ENCODE measurements at regions not wholly inside any gene's neighbourhood (a gene's known extent, or its start where the extent isn't known, plus 50 kb on each side); places are given as distances from the start of the nearest gene placed in this dataset.

- no peaks in the 10 kb centered on the region for H3K36me3 ChIP-seq (ENCODE audit: control insufficient read depth, insufficient read depth, low read length)
- H3K4me3 ChIP-seq (ENCODE audit: low read length): no peak overlapping the region
- no peak for DNase-seq
- H3K27me3 ChIP-seq (ENCODE audit: control insufficient read depth, insufficient read depth, low read length): no peaks in the 10 kb centered on the region
- H3K4me1 ChIP-seq (ENCODE audit: control insufficient read depth, insufficient read depth, low read length): no peaks in the 10 kb centered on the region
- no peaks in the 10 kb centered on the region for H3K9me3 ChIP-seq (ENCODE audit: control insufficient read depth, low read depth, low read length)
- H3K27ac ChIP-seq (ENCODE audit: low read length): no peak overlapping the region
- no CpG with 5 or more reads among the region's 5 CpGs for WGBS (ENCODE audit: insufficient coverage, low lambda C conversion rate)
These were observed 138.9 kb downstream of the HMX1 start for GRCh38 chr4:8732681-8733243.

GRCh38 chr4:8732092-8732491 lies 139.5 kb downstream of the CPZ start:
- WGBS (ENCODE audit: insufficient coverage, low lambda C conversion rate): no CpG with 5 or more reads among the region's 10 CpGs
- Histone ChIP-seq H3K27ac (ENCODE audit: low read length) (no peak overlapping the region), H3K9me3 (ENCODE audit: control insufficient read depth, low read depth, low read length) (no peaks in the 10 kb centered on the region), H3K27me3 (ENCODE audit: control insufficient read depth, insufficient read depth, low read length) (no peaks in the 10 kb centered on the region), H3K36me3 (ENCODE audit: control insufficient read depth, insufficient read depth, low read length) (no peaks in the 10 kb centered on the region), H3K4me3 (ENCODE audit: low read length) (no peak overlapping the region), H3K4me1 (ENCODE audit: control insufficient read depth, insufficient read depth, low read length) (no peaks in the 10 kb centered on the region)
- DNase-seq: no peak

GRCh38 chr4:8731364-8731763 lies 138.8 kb downstream of the CPZ start:
- no peaks in the 10 kb centered on the region for H3K36me3 ChIP-seq (ENCODE audit: control insufficient read depth, insufficient read depth, low read length)
- no peak overlapping the region for H3K4me3 ChIP-seq (ENCODE audit: low read length)
- H3K27me3 ChIP-seq (ENCODE audit: control insufficient read depth, insufficient read depth, low read length): peaks cover 3% of the 10 kb centered on the region
- H3K9me3 ChIP-seq (ENCODE audit: control insufficient read depth, low read depth, low read length): no peaks in the 10 kb centered on the region
- DNase-seq: no peak
- no peaks in the 10 kb centered on the region for H3K4me1 ChIP-seq (ENCODE audit: control insufficient read depth, insufficient read depth, low read length)
- no peak overlapping the region for H3K27ac ChIP-seq (ENCODE audit: low read length)
- WGBS (ENCODE audit: insufficient coverage, low lambda C conversion rate): no CpG with 5 or more reads among the region's 6 CpGs

GRCh38 chr4:8730681-8731080 lies 138.1 kb downstream of the CPZ start:
- no peak overlapping the region for H3K27ac ChIP-seq (ENCODE audit: low read length)
- H3K27me3 ChIP-seq (ENCODE audit: control insufficient read depth, insufficient read depth, low read length): peaks cover 6% of the 10 kb centered on the region
- H3K9me3 ChIP-seq (ENCODE audit: control insufficient read depth, low read depth, low read length): no peaks in the 10 kb centered on the region
- no peaks in the 10 kb centered on the region for H3K4me1 ChIP-seq (ENCODE audit: control insufficient read depth, insufficient read depth, low read length)
- H3K4me3 ChIP-seq (ENCODE audit: low read length): no peak overlapping the region
- H3K36me3 ChIP-seq (ENCODE audit: control insufficient read depth, insufficient read depth, low read length): no peaks in the 10 kb centered on the region
- WGBS (ENCODE audit: insufficient coverage, low lambda C conversion rate): no CpG with 5 or more reads among the region's 6 CpGs
- no peak for DNase-seq

GRCh38 chr4:8730159-8730558 lies 137.6 kb downstream of the CPZ start:
- no peaks in the 10 kb centered on the region for H3K36me3 ChIP-seq (ENCODE audit: control insufficient read depth, insufficient read depth, low read length)
- H3K4me1 ChIP-seq (ENCODE audit: control insufficient read depth, insufficient read depth, low read length): no peaks in the 10 kb centered on the region
- no peaks in the 10 kb centered on the region for H3K9me3 ChIP-seq (ENCODE audit: control insufficient read depth, low read depth, low read length)
- no peak overlapping the region for H3K4me3 ChIP-seq (ENCODE audit: low read length)
- peaks cover 10% of the 10 kb centered on the region for H3K27me3 ChIP-seq (ENCODE audit: control insufficient read depth, insufficient read depth, low read length)
- WGBS (ENCODE audit: insufficient coverage, low lambda C conversion rate): 100% methylated on average over 1 of the region's 9 CpGs
- no peak overlapping the region for H3K27ac ChIP-seq (ENCODE audit: low read length)
- no peak for DNase-seq

GRCh38 chr4:8729408-8730149 lies 137.0 kb downstream of the CPZ start:
- Histone ChIP-seq H3K4me1 (ENCODE audit: control insufficient read depth, insufficient read depth, low read length) (no peaks in the 10 kb centered on the region), H3K27ac (ENCODE audit: low read length) (no peak overlapping the region), H3K27me3 (ENCODE audit: control insufficient read depth, insufficient read depth, low read length) (peaks cover 16% of the 10 kb centered on the region), H3K9me3 (ENCODE audit: control insufficient read depth, low read depth, low read length) (no peaks in the 10 kb centered on the region), H3K36me3 (ENCODE audit: control insufficient read depth, insufficient read depth, low read length) (no peaks in the 10 kb centered on the region), H3K4me3 (ENCODE audit: low read length) (no peak overlapping the region)
- 60% methylated on average over 1 of the region's 18 CpGs for WGBS (ENCODE audit: insufficient coverage, low lambda C conversion rate)
- no peak for DNase-seq

- Histone ChIP-seq H3K27me3 (ENCODE audit: control insufficient read depth, insufficient read depth, low read length) (peaks cover 19% of the 10 kb centered on the region), H3K36me3 (ENCODE audit: control insufficient read depth, insufficient read depth, low read length) (no peaks in the 10 kb centered on the region), H3K27ac (ENCODE audit: low read length) (no peak overlapping the region), H3K4me1 (ENCODE audit: control insufficient read depth, insufficient read depth, low read length) (no peaks in the 10 kb centered on the region), H3K9me3 (ENCODE audit: control insufficient read depth, low read depth, low read length) (no peaks in the 10 kb centered on the region), H3K4me3 (ENCODE audit: low read length) (no peak overlapping the region)
- no peak for DNase-seq
- no CpG with 5 or more reads among the region's 21 CpGs for WGBS (ENCODE audit: insufficient coverage, low lambda C conversion rate)
These were observed 136.2 kb downstream of the CPZ start for GRCh38 chr4:8728536-8729407.

- Histone ChIP-seq H3K27me3 (ENCODE audit: control insufficient read depth, insufficient read depth, low read length) (peaks cover 19% of the 10 kb centered on the region), H3K4me3 (ENCODE audit: low read length) (no peak overlapping the region), H3K27ac (ENCODE audit: low read length) (no peak overlapping the region), H3K36me3 (ENCODE audit: control insufficient read depth, insufficient read depth, low read length) (no peaks in the 10 kb centered on the region), H3K9me3 (ENCODE audit: control insufficient read depth, low read depth, low read length) (no peaks in the 10 kb centered on the region), H3K4me1 (ENCODE audit: control insufficient read depth, insufficient read depth, low read length) (no peaks in the 10 kb centered on the region)
- WGBS (ENCODE audit: insufficient coverage, low lambda C conversion rate): no CpG with 5 or more reads among the region's 16 CpGs
- no peak for DNase-seq
These were observed 135.3 kb downstream of the CPZ start for GRCh38 chr4:8727546-8728510.

GRCh38 chr4:8727131-8727530 lies 134.6 kb downstream of the CPZ start:
- no peak overlapping the region for H3K27ac ChIP-seq (ENCODE audit: low read length)
- no CpG with 5 or more reads among the region's 12 CpGs for WGBS (ENCODE audit: insufficient coverage, low lambda C conversion rate)
- H3K4me1 ChIP-seq (ENCODE audit: control insufficient read depth, insufficient read depth, low read length): no peaks in the 10 kb centered on the region
- no peaks in the 10 kb centered on the region for H3K36me3 ChIP-seq (ENCODE audit: control insufficient read depth, insufficient read depth, low read length)
- DNase-seq: no peak
- no peak overlapping the region for H3K4me3 ChIP-seq (ENCODE audit: low read length)
- H3K9me3 ChIP-seq (ENCODE audit: control insufficient read depth, low read depth, low read length): no peaks in the 10 kb centered on the region
- peaks cover 19% of the 10 kb centered on the region for H3K27me3 ChIP-seq (ENCODE audit: control insufficient read depth, insufficient read depth, low read length)
